Calu3 (cell line): ENCODE measurements at regions not wholly inside any gene's neighbourhood (a gene's known extent, or its start where the extent isn't known, plus 50 kb on each side); places are given as distances from the start of the nearest gene placed in this dataset.

Source experiments
- BruUV-seq: library from RNA; stranded (reverse); fragments of 400-500 nt; replicated peaks from 2 replicates; lab custom pipeline; 2021; lab: Mats Ljungman, UMichigan
- CTCF ChIA-PET: fragments of 300-600 bp; sonication (Branson Sonifier 250); formaldehyde crosslinking; loops from one replicate; lab custom pipeline; 2022; ENCODE audit warnings: antibody characterized with exemption; lab: Charles Lee
- DNase-seq: peaks from one replicate; pipeline ENCODE4 v3.0.0; 2022
- H3K27ac Mint-ChIP-seq: one replicate; pipeline ENCODE4 v1.8.0; 2022; ENCODE audit warnings: mixed read lengths; ENCODE audit not compliant: unreplicated experiment
- H3K27me3 Mint-ChIP-seq: one replicate; pipeline ENCODE4 v1.8.0; 2022; ENCODE audit warnings: mixed read lengths; ENCODE audit not compliant: unreplicated experiment
- H3K36me3 Mint-ChIP-seq: one replicate; pipeline ENCODE4 v1.8.0; 2022; ENCODE audit warnings: mild to moderate bottlenecking, moderate library complexity, mixed read lengths; ENCODE audit not compliant: insufficient read depth, unreplicated experiment
- H3K4me1 Mint-ChIP-seq: one replicate; pipeline ENCODE4 v1.8.0; 2022; ENCODE audit warnings: mild to moderate bottlenecking, low read depth, mixed read lengths; ENCODE audit not compliant: unreplicated experiment
- H3K4me3 Mint-ChIP-seq: one replicate; pipeline ENCODE4 v1.8.0; 2022; ENCODE audit warnings: mild to moderate bottlenecking, low read depth, moderate library complexity, mixed read lengths; ENCODE audit not compliant: unreplicated experiment
- H3K9me3 Mint-ChIP-seq: one replicate; pipeline ENCODE4 v1.8.0; 2022; ENCODE audit warnings: low read depth, mixed read lengths; ENCODE audit not compliant: unreplicated experiment
- CTCF ChIP-seq: fragments of 200-600 bp; IDR thresholded peaks from one replicate; pipeline ENCODE4 v1.8.0; 2022; ENCODE audit warnings: antibody characterized with exemption; ENCODE audit not compliant: unreplicated experiment
- intact Hi-C: fragments of 100-400 bp; cut with micrococcal nuclease; formaldehyde crosslinking; loops from one replicate; pipeline ENCODE4 v1.10.0; 2022; ENCODE audit not compliant: unreplicated experiment

GRCh38 chr10:126846469-126846868, 58.8 kb upstream of the DOCK1 start:
- Mint-ChIP-seq H3K36me3 (no peaks in the 10 kb centered on the region), H3K27ac (no peak overlapping the region), H3K4me3 (no peak overlapping the region), H3K9me3 (no peaks in the 10 kb centered on the region), H3K27me3 (peaks cover 15% of the 10 kb centered on the region), H3K4me1 (peaks cover 5% of the 10 kb centered on the region)
- no peak for DNase-seq
- TF ChIP-seq CTCF: no peak
- CTCF ChIA-PET: no interaction called here
- intact Hi-C loops: no loop called here
- no TSS peak for BruUV-seq

- Mint-ChIP-seq H3K9me3 (no peaks in the 10 kb centered on the region), H3K4me3 (no peak overlapping the region), H3K36me3 (no peaks in the 10 kb centered on the region), H3K4me1 (peaks cover 5% of the 10 kb centered on the region), H3K27me3 (peaks cover 20% of the 10 kb centered on the region), H3K27ac (no peak overlapping the region)
- intact Hi-C loops: no loop called here
- CTCF ChIA-PET: no interaction called here
- BruUV-seq: no TSS peak
- no peak for TF ChIP-seq CTCF
- no peak for DNase-seq
These were observed 58.3 kb upstream of the DOCK1 start for GRCh38 chr10:126846959-126847358.

- Mint-ChIP-seq H3K9me3 (no peaks in the 10 kb centered on the region), H3K36me3 (no peaks in the 10 kb centered on the region), H3K4me3 (no peak overlapping the region), H3K27me3 (peaks cover 20% of the 10 kb centered on the region), H3K4me1 (peaks cover 5% of the 10 kb centered on the region), H3K27ac (no peak overlapping the region)
- DNase-seq: no peak
- no peak for TF ChIP-seq CTCF
- BruUV-seq: no TSS peak
- intact Hi-C loops: no loop called here
- CTCF ChIA-PET: no interaction called here
These were observed 57.6 kb upstream of the DOCK1 start for GRCh38 chr10:126847666-126848065.

GRCh38 chr10:126849646-126850045, 55.6 kb upstream of the DOCK1 start:
- BruUV-seq: no TSS peak
- intact Hi-C loops: no loop called here
- H3K36me3 Mint-ChIP-seq: no peaks in the 10 kb centered on the region
- no peak for TF ChIP-seq CTCF
- H3K27ac Mint-ChIP-seq: no peak overlapping the region
- peaks cover 28% of the 10 kb centered on the region for H3K27me3 Mint-ChIP-seq
- peaks cover 3% of the 10 kb centered on the region for H3K4me1 Mint-ChIP-seq
- CTCF ChIA-PET: no interaction called here
- no peak overlapping the region for H3K4me3 Mint-ChIP-seq
- DNase-seq: no peak
- H3K9me3 Mint-ChIP-seq: no peaks in the 10 kb centered on the region
